ENCODE measurements at regions not wholly inside any gene's neighbourhood (a gene's known extent, or its start where the extent isn't known, plus 50 kb on each side); places are given as distances from the start of the nearest gene placed in this dataset.

DNA sequence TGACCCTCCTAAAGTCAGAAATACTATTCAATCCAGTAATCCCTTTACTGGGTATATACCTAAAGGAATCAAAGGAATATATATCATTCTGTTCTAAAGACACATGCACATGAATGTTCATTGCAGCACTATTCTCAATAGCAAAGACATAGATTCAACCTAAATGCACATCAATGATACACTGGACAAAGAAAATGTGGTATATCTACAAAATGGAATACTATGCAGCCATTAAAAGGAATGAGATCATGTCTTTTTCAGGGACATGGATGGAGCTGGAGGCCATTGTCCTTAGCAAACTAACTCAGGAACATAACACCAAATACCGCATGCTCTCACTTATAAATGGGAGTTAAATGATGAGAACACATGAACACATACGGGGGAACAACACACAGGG lies 306.0 kb upstream of the EPHA5 start:
- no peak for DNase-seq

DNA sequence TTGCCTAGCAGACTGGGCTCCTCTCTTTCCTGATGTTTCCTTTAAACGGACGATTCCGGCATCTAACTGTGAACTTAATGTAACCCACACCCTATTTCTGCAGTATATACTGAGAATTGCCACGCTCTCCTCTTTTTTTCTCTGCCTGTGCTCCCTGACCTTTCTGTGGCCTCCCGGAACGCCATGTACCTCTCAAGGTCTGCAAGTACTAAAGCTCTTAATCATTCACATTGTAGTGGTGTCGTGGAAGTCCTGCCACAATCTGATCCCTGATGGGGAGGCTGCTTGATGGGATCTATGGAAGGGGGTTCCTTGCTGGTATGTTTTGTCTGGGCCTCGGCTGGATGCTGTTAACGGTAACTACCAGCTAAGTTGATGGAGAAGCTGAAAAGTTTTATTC lies 302.9 kb upstream of the EPHA5 start:
- no peak for DNase-seq

DNA sequence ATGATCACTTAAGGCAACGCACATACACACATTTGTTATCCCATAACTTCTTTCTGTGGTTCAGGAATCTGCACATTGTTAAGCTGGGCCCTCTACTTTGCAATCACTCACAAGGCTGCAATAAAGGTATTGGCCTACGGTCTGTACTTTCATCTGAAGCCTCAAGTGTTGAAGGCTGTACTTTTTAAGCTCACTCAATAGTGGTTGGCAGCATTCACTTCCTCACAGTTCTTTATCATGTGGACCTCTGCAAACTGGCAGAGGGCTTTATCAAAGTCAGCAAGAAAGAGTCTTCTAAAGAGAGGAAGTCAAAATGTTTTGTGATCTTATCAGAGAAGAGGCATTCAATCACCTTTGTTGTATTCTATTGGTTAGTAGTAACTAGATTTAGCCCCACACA lies 301.4 kb upstream of the EPHA5 start:
- DNase-seq = no peak

DNA sequence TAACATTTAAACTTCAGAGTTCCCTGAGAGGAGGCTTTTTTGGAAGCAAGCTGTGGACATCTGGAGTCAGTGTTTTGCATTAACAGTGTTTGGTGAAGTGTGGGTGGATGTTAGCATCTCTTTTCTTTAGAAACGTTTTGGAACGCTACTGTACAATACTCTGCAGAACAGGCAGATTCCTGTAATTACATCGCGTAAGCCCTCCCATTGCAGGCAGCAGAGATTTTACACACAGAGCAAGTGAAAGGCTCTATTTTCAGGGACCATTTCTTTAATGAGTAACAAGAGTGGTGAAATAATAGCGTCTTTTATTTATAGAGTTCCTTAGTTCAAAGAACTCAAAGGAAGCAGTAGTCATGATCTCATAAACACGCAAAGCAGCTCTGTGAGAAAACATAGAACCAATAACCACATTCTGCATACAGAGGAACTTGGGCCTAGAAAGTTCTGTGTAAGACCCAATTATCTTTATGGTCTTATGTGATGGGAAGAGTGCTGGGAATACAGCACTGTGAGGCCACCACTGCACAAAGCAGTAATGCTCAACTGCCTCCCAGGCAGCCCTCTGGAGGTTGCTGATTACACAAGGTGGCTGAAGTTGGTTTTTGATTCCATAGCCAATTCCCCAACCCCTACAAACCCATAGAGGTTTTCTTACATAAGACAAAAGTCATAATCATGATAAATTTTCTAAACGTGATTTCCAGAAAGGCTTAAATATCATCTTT lies 298.7 kb upstream of the EPHA5 start:
- DNase-seq = no peak

DNA sequence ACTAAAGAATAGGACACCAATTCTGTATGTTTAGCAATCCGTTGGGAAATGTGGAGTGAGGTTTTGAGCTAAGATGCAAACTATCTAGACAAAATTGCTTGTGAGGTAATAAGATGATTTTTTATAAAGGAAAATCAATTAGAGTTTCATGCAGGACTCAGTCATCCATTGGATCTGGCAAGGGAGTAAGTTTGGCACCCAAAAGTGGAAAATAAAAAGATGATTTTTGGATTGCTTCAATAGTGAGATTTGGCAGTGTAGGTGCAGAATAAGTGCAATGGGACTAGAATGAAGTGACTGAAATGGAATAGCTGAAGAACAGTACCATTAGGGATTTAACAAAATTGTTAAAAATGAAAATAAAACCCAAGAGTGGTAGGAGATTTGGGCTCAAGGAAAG lies 290.5 kb upstream of the EPHA5 start:
- DNase-seq = no peak

DNA sequence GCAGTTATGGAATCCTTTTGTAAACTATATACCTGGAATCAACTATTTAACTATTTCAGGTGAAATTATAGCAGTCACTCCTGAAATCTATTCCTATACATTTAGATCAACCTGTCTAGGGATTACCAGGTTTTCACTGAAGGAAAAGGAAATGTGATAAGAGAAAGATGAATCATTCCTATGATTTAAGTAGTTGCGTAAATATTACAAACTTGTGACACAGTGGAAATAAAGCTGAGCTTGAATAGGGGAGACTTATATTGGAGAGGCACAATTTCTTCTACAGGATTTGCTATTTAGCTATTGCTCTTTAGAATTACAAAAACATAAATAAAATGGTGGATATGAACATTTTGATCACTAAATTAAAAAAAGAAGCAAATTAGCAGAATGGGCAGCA lies 284.1 kb upstream of the EPHA5 start:
- no peak for DNase-seq

DNA sequence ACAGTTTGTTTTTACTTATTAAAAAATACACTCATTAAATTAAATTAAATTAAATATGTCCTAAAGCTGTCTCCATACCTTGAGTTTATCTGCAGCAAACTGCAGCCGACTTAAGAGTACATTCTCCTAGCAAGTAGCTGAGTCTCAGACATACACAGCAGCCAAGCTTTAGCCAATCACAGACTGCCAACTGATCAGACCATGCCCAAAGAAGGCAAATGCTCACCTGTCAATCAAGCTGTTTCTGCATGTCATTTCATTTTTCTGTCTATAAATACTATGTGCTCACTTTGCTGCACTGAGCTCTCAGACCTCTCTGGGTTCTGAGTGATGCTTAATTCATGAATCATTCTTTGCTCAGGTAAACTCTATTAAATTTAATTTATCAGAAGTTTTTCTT lies 280.9 kb upstream of the EPHA5 start:
- no peak for DNase-seq

DNA sequence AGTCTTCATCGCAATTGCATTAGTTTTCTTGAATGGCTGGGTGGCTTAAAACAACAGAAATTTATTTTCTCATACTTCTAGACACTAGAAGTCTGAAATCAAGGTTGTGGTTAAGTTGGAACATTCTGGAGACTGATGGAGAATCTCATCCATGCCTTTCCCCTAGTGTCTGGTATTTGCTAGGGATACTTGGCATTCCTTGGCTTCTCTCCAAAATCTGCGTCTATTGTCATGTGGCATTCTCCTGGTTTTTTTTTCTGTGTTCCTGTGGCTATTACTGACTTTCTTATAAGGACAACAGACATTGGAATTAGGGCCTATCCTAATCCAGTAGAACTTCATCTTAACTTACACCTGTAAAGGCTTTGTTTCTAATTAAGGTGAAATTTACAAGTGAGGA lies 272.8 kb upstream of the EPHA5 start:
- peak; percentile 22 to 64 for DNase-seq

DNA sequence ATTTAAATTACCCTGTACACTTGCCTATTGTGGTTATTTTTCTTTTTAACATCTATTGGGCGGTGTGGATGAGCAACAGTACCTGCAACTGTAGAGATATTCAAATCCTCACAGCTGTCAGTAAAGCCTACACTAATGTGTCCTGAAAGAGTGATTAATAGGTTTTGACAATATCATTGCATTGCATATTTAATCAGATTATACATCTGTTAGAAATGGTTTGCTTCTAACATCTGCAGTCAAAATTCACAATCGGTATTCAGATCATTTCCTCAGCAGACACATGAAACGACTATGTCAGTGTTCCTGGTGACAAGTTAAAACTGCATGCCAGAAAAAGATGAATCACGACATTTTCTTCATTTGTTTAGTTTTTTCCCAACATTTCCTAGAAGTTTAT lies 254.6 kb upstream of the EPHA5 start:
- no peak for DNase-seq

DNA sequence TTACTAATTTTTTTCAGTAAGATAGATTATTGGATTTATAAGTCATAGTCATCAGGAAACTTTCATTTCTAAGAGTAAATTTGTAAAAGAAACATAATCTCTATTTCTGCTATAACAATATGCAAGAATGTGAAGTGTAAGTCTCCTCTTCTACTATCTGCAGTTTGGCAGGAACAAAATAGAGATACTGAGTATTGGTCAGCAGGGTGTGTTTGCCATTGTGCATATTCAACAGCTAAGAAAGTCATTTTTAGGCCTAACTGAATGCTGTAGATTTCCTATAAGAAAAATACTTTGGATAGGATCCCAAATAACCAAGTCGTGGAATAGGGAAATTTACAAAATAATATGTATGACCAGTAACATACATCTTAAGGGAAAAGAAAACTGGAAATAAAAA lies 253.3 kb upstream of the EPHA5 start:
- no peak for DNase-seq

DNA sequence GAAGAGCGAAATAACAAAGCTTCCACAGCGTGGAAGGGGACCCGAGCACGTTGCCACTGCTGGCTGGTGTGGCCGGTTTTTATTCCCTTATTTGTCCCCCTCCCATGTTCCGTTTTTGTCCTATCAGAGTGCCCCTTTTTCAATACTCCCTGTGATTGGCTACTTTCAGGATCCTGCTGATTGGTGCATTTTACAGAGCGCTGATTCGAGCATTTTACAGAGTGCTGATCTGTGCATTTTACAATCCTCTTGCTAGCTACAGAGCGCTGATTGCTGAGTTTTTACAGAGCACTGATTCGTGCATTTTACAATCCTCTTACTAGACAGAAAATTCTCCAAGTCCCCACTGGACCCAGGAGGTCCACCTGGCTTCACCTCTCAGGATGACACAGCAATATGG lies 250.9 kb upstream of the EPHA5 start:
- DNase-seq = no peak

DNA sequence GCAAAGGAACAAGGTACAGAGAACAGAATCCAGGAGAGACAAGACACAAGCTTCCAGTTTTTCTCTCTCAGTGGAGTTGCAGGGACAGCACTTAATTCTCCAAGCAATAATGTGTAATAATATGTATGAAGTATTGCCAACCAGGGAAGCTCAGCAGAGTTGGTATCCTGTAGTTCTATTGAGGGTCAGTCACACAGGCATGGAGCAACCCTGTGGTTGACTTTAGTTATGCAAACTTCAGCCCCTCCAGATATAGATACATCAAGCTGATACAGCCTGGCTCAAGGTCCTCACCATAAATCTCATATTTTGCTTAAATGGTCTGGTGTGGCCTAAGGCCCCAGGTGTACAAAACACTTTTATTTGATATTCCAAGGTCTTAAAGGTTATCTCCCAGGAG lies 248.6 kb upstream of the EPHA5 start:
- DNase-seq = no peak

DNA sequence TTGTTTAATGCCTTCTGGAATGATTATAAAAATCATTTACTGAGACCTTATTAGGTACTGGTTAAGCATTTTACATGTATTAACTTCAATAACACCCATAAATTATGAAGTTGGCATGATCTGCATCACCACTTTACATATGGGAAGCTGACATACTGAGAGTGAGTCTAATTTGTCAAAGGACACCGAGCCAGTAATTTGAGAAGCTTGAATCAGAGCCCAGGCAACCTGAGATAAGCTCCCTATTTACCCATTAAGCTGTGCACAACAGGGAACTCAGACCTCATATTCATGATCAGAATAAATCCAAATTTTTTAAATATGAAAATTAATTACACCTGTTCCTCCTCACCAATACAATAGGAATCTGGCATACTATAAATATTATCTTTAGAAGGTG lies 247.9 kb upstream of the EPHA5 start:
- DNase-seq = no peak

DNA sequence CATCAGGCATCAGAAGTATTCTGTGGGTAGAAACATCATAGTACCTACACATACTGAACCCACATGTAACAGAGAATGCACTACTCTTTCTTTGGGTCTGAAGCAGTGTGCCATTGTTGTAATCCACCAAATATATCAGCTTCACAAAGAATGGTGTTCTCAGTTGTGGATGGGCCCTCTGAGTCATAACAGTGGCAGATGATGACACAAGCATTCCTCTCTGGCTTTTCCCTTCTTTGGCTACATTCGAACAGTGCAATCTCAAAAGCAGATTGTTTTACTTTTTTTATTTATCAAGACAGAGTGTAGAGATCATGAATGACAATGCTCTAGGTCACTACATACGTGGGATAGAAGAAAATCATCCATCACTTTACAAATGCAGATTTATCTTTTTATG lies 247.2 kb upstream of the EPHA5 start:
- no peak for DNase-seq

DNA sequence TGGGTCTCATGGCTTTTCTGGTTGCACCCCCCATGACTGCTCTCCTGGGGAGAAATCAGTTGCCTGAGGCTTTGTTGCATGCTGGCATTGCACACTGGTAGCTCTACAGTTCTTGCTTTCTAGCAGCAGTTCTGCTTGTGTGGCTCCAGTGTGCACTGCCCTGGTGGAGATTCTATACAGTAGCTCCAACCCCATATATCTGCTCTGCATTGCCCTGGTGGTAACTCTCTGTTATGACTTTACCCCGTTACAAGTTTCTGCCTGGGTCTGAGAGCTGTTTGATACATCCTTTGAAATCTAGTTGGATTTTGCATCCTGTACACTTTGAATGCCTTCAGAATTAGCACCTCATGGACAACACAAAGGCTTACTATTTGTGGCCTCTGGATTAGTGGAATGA lies 241.4 kb upstream of the EPHA5 start:
- DNase-seq = no peak

DNA sequence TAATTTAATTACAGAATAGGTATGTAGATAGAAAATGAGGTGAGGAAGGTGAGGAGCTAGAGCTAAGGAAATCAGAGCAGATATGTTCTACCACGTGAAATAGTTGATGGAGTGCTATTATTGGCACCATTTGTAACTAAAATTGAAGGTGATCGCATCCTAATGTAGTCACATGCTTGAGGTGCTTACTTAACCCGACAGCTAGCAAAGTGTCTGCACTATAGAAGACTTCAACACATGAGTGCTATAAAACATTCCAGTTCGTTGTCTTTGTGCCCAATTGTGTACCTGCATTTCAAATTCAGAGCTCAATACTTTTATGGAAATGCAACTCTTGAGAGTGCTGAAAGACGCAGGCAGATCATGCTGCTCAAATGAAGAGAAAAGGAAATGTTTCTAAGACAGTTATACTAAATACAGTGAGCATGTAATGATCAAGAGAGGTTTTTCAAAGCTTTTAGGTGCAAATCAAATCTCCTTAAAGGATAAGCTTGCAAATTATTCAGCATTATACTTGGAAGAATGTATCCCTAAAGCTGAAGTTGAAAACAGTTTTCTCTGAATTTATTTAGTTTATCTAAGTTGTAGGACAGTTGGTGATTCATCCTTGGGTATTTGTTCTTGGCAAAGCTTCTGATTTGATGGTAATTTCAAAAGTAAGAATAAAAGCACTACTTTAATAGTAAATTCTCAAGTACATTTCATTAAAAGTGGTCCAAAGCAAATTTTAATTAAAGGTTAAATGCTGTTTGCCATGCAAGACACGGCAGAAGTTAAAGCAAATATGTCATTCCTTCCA lies 223.9 kb upstream of the EPHA5 start:
- DNase-seq = no peak

DNA sequence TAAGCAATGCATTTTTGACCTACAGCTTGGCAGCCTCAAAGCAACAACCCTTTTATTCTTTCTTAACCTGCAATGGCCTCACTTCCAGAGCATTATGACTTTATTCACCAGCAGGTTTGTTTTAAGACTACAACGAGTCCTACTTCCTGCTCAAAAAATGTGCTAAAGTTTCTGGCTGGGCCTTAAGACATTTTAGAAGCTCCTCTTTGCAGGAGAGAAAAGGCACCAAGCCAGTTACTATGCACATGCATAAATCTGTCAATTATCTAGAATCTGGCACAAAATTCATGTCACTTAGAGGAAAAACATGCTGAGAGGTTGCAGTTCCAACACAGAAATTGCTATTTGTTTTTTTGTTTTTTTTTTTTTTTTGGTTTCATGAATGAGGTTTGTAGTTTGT lies 223.0 kb upstream of the EPHA5 start:
- no peak for DNase-seq

DNA sequence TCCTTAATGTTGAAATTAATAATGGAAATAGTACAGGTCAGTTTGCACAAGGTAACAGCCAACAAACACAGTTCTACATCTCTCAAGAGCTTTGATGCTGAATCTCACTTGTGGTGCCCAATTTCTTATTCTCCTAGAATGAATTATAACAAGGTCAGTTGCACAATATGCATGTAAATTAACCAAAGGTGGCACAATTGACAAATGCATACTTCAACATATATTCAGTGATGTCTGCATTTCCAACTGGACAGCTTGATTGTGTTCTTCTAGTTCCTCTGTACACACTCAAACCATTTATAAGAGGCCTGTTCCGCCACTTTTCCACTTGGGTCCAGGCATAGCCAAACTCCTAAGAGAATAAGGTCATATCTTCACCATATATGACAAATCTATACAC lies 210.3 kb upstream of the EPHA5 start:
- no peak for DNase-seq

DNA sequence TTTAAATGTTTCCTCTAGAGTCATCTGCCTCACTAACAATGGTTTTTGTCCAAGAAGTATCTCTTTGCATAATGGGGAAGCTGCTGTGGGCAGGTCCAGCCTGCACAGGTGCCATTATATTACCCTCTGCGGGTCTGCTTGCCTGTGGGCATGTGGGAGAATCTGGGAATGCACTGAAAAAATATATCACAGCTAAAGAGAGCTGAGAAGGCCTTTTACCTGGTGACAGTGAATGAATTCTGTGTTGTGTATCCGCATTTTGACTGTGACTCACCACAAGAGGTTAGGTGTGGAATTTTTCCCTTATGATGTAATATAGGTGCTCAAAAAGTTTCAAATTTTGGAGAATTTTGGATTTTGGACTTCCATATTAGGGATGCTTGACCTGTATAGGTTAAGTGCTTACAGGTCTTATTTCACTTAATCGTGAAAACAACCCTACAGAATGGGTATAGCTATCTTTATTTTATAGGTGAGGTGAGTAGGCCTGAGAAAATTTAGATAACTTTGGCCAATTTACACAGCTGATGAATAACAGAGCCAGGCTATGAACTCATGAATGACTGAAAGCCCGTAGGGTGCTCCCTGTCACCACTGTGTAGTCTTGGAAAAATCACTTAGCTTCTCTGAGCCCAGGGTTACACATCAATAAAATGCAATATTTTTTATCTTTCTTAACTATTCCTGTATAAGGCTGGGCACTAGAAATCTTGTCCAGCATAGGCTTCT lies 198.0 kb upstream of the EPHA5 start:
- DNase-seq = no peak

DNA sequence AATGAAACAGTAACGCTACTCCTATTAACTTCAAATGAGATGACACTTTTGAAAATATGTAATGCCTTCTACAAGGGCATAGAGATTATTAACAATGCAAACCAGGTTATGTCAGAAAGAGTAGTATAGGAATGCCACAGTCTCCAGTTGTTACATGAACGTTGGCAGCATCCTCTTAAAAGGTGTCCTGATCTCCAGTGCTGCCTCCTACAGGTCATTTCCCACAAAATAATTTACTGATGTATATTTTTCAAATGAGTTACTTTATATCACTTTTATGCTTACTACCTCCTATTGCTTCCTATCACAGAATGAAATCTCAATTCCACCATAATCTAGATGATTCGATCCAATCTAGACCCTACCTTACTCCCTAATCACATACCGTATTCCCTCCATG lies 195.2 kb upstream of the EPHA5 start:
- peak in 1 of 2 experiments; percentile 18 for DNase-seq

DNA sequence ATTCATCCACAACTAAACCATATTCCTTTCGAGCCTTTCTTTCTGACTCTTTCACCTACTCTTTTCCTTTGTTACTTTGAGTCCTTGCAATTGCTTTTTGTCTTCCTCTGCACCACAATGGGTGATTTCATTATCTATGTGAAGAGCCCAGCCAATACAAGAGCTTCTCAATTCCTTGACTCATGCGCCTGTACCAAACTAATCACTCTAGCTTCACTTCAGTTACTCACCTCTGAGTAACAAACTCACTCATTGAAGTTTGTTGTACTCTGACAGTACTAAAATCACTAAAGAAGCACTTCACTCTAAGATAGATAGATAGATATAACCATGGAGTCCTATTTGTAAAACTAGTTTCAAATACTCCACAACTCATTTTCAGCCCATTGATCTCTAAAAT lies 191.7 kb upstream of the EPHA5 start:
- DNase-seq = no peak

DNA sequence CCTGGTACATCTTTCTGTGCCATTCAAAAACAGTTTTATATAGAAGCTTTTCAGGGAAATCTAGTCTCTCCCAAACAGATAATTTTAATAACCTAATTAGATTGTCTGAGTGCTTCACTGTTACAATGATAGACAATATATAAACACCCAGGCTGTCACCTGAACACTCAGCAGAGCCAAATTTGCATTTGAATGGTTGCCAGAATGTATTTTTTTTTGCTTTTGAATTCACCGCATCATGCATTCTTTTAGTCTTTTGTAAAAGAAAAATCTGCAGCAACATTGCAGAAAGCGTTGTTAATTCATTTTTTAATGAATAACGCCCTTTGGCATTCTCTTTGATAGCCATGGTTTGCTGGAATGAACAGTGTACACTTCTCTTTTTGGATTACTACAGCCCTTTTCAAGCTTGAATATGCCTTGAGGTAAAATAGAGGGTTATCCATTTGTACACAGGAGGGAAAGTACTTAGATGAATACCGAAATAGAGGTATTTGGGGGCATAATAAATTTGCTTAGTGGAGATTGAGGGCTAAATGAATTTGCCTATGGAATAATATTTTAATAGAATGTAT lies 175.0 kb upstream of the EPHA5 start:
- no peak for DNase-seq

DNA sequence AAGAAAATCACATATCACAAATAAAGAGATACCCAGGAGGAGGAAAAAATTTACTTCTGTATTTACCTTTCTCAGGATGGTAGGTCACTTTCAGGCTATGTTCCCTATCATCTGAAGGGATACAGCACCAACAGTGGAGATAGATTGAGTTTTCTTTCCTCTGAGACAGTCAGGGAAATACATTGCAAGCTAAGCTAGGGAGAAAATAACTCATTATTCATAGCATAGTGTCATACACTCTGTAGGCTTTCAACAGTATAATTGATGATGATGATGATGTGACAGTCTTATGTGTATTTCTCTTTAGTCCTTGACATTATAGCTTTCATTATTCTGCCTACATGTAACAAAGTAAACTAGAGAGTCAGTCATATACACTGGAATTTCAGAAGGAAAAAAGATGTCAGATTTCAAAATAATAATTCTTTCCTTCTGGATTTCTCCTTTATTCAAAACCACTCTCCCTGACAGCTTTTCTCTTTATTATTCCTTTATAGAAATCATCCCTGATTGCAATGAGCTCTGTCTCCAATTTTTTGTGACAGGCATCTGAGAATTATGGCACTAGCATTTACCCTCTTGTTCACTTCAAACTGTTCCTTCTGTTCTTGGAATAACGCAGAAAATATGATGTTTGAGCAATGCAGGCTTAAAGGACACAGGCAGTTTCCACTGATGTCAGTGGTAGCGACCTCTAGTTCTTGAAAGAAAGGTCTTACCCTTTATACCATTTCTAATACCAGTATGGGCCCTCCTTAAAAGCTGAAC lies 169.1 kb upstream of the EPHA5 start:
- DNase-seq = no peak
